SK-N-SH treated with all-trans-retinoic acid at 6 μM for 48 hours (cell line): ENCODE measurements at regions not wholly inside any gene's neighbourhood (a gene's known extent, or its start where the extent isn't known, plus 50 kb on each side); places are given as distances from the start of the nearest gene placed in this dataset.

ENCODE experiments used
- ATAC-seq: fragments of 200-7000 bp; cut with Tn5 transposase; 3 replicates; pipeline ENCODE4 v1.9.1; 2020; ENCODE audit warnings: mild to moderate bottlenecking, moderate library complexity
- ARNTL ChIP-seq: fragments of 450-650 bp; formaldehyde crosslinking; IDR thresholded peaks from 2 replicates; pipeline ENCODE4 v1.5.0; 2020; ENCODE audit warnings: low read depth, mild to moderate bottlenecking, moderate library complexity, borderline replicate concordance
- BACH2 ChIP-seq: fragments of 250-450 bp; sonication (Bioruptor Pico); IDR thresholded peaks from 2 replicates; pipeline ENCODE4 v1.9.0; 2021; ENCODE audit warnings: mild to moderate bottlenecking, borderline replicate concordance
- CSDC2 ChIP-seq: fragments of 250-450 bp; sonication (Bioruptor Pico); IDR thresholded peaks from 2 replicates; pipeline ENCODE4 v1.5.0; 2020; ENCODE audit warnings: mild to moderate bottlenecking, moderate library complexity
- CSRNP3 ChIP-seq: fragments of 250-450 bp; sonication (Bioruptor Pico); IDR thresholded peaks from 2 replicates; pipeline ENCODE4 v1.5.1; 2021; ENCODE audit warnings: mild to moderate bottlenecking, moderate library complexity
- ESRRG ChIP-seq: fragments of 250-450 bp; sonication (Bioruptor Pico); IDR thresholded peaks from 2 replicates; pipeline ENCODE4 v1.6.1; 2021; ENCODE audit warnings: mild to moderate bottlenecking
- GLIS3 ChIP-seq: fragments of 250-450 bp; sonication (Bioruptor Pico); IDR thresholded peaks from 2 replicates; pipeline ENCODE4 v1.5.0; 2020; ENCODE audit warnings: mild to moderate bottlenecking, moderate library complexity
- ISL1 ChIP-seq: fragments of 250-450 bp; sonication (Bioruptor Pico); IDR thresholded peaks from 2 replicates; pipeline ENCODE4 v2.1.2; 2022; ENCODE audit warnings: mild to moderate bottlenecking, moderate library complexity
- OSR1 ChIP-seq: fragments of 250-450 bp; sonication (Bioruptor Pico); IDR thresholded peaks from 2 replicates; pipeline ENCODE4 v1.8.0; 2022; ENCODE audit warnings: moderate library complexity, mild to moderate bottlenecking, inconsistent platforms
- PATZ1 ChIP-seq: fragments of 250-450 bp; sonication (Bioruptor Pico); IDR thresholded peaks from 2 replicates; pipeline ENCODE4 v1.8.0; 2020; ENCODE audit warnings: mild to moderate bottlenecking, moderate library complexity, borderline replicate concordance
- POU6F1 ChIP-seq: fragments of 250-450 bp; sonication (Bioruptor Pico); IDR thresholded peaks from 2 replicates; pipeline ENCODE4 v1.8.0; 2021; ENCODE audit warnings: low read depth, mild to moderate bottlenecking, moderate library complexity, borderline replicate concordance
- PPARA ChIP-seq: fragments of 250-450 bp; sonication (Bioruptor Pico); IDR thresholded peaks from 2 replicates; pipeline ENCODE4 v1.5.0; 2020; ENCODE audit warnings: mild to moderate bottlenecking, borderline replicate concordance
- RARB ChIP-seq: fragments of 250-450 bp; sonication (Bioruptor Pico); IDR thresholded peaks from 2 replicates; pipeline ENCODE4 v1.8.0; 2021; ENCODE audit warnings: mild to moderate bottlenecking, moderate library complexity
- SNAI2 ChIP-seq: fragments of 250-450 bp; sonication (Bioruptor Pico); IDR thresholded peaks from 2 replicates; pipeline ENCODE4 v1.5.0; 2020; ENCODE audit warnings: mild to moderate bottlenecking, moderate library complexity
- TCF4 ChIP-seq: fragments of 250-450 bp; sonication (Bioruptor Pico); IDR thresholded peaks from 2 replicates; pipeline ENCODE4 v1.8.0; 2021; ENCODE audit warnings: mild to moderate bottlenecking, moderate library complexity, borderline replicate concordance
- ZC3H10 ChIP-seq: fragments of 250-450 bp; sonication (Bioruptor Pico); IDR thresholded peaks from 2 replicates; pipeline ENCODE4 v1.5.1; 2021; ENCODE audit warnings: mild to moderate bottlenecking, moderate library complexity
- ZFP3 ChIP-seq: fragments of 250-450 bp; sonication (Bioruptor Pico); IDR thresholded peaks from 2 replicates; pipeline ENCODE4 v1.5.0; 2020; ENCODE audit warnings: mild to moderate bottlenecking, moderate library complexity
- ZFP30 ChIP-seq: fragments of 450-650 bp; formaldehyde crosslinking; IDR thresholded peaks from 2 replicates; pipeline ENCODE4 v1.5.0; 2022; ENCODE audit warnings: mild to moderate bottlenecking, moderate library complexity
- ZNF565 ChIP-seq: fragments of 450-650 bp; formaldehyde crosslinking; conservative IDR thresholded peaks from 2 replicates; pipeline ENCODE4 v1.5.0; 2020; ENCODE audit warnings: low read depth, mild to moderate bottlenecking, moderate library complexity
- ZNF70 ChIP-seq: fragments of 450-650 bp; formaldehyde crosslinking; IDR thresholded peaks from 2 replicates; pipeline ENCODE4 v1.5.0; 2020; ENCODE audit warnings: mild to moderate bottlenecking, moderate library complexity
- ZNF8 ChIP-seq: fragments of 450-650 bp; formaldehyde crosslinking; IDR thresholded peaks from 2 replicates; pipeline ENCODE4 v1.5.0; 2020; ENCODE audit warnings: mild to moderate bottlenecking, moderate library complexity
- TF ChIP-seq, protein P1 (sequence below): fragments of 250-450 bp; sonication (Bioruptor Pico); IDR thresholded peaks from 2 replicates; pipeline ENCODE4 v1.5.1; 2020; ENCODE audit warnings: low read depth, mild to moderate bottlenecking, moderate library complexity

DNA sequence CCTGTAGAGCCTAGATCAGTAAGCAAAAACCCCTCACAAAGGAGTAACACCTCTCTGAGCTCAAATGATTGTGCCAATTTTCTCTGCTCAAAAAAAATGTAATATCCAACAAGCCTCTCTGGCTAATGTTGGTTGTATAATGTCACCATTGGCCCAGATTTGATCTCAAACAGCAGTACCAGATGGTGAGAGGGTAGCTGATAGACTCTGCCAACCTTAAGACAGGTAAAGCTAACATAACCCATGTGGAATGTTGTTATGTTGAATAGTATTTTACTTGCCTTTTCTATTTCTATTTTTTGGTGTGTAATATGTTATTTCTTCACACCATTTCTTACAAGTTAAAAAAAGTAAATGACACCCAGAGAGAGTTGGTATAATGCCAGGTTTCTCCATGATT lies 166.7 kb upstream of the GUCY1A2 start:
- no peak for TF ChIP-seq ISL1
- TF ChIP-seq, all 23 proteins: peak for 0
- ATAC-seq = no peak

DNA sequence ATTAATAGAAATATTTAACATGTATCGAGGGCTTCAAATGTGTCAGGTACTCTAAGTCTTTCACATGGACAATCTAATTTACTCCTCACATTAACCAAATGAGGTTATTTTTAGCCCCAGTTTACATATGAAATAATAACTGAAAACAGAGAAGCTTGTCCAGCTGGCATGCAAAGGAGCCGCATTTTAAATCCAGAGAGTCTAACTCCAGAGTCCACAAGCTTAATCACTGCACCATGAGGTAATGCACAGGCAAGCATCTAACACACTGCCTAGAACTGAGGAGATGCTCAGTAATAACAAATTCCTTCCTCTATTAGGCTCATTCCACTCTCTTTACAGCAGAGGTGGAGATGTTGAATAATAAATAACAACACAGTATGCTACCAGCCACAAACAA lies 165.7 kb upstream of the GUCY1A2 start:
- TF ChIP-seq TCF4 (CRISPR knock-in tag) = no peak
- TF ChIP-seq ZNF70 (CRISPR knock-in tag) = no peak
- no peak for TF ChIP-seq ZFP3 (CRISPR knock-in tag)
- no peak for TF ChIP-seq OSR1 (CRISPR knock-in tag)
- no peak for TF ChIP-seq ZNF565
- no peak for TF ChIP-seq SNAI2 (CRISPR knock-in tag)
- no peak for TF ChIP-seq GLIS3 (CRISPR knock-in tag)
- TF ChIP-seq CSDC2 = no peak
- TF ChIP-seq BACH2 = no peak
- TF ChIP-seq ISL1 = no peak
- no peak for TF ChIP-seq PATZ1 (CRISPR knock-in tag)
- TF ChIP-seq ZNF8 (CRISPR knock-in tag) = no peak
- no peak for TF ChIP-seq ZFP30 (CRISPR knock-in tag)
- no peak for ATAC-seq

GRCh38 chr11:107182978-107183377 lies 164.7 kb upstream of the GUCY1A2 start:
- no peak for ATAC-seq
- TF ChIP-seq ESRRG (CRISPR knock-in tag) = no peak
- no peak for TF ChIP-seq TCF4 (CRISPR knock-in tag)
- TF ChIP-seq OSR1 (CRISPR knock-in tag) = no peak
- TF ChIP-seq SNAI2 (CRISPR knock-in tag) = no peak
- TF ChIP-seq, protein P1, sequence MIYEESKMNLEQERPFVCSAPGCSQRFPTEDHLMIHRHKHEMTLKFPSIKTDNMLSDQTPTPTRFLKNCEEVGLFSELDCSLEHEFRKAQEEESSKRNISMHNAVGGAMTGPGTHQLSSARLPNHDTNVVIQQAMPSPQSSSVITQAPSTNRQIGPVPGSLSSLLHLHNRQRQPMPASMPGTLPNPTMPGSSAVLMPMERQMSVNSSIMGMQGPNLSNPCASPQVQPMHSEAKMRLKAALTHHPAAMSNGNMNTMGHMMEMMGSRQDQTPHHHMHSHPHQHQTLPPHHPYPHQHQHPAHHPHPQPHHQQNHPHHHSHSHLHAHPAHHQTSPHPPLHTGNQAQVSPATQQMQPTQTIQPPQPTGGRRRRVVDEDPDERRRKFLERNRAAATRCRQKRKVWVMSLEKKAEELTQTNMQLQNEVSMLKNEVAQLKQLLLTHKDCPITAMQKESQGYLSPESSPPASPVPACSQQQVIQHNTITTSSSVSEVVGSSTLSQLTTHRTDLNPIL (CRISPR knock-in tag) = no peak
- no peak for TF ChIP-seq CSRNP3
- TF ChIP-seq ZNF565 = no peak
- TF ChIP-seq ZNF8 (CRISPR knock-in tag) = no peak
- no peak for TF ChIP-seq ZFP30 (CRISPR knock-in tag)
- no peak for TF ChIP-seq PATZ1 (CRISPR knock-in tag)
- no peak for TF ChIP-seq RARB
- TF ChIP-seq ZNF70 (CRISPR knock-in tag) = no peak
- TF ChIP-seq ZC3H10 = no peak
- no peak for TF ChIP-seq ISL1
- no peak for TF ChIP-seq PPARA
- no peak for TF ChIP-seq POU6F1 (CRISPR knock-in tag)
- TF ChIP-seq, all 23 proteins: peak for 0

DNA sequence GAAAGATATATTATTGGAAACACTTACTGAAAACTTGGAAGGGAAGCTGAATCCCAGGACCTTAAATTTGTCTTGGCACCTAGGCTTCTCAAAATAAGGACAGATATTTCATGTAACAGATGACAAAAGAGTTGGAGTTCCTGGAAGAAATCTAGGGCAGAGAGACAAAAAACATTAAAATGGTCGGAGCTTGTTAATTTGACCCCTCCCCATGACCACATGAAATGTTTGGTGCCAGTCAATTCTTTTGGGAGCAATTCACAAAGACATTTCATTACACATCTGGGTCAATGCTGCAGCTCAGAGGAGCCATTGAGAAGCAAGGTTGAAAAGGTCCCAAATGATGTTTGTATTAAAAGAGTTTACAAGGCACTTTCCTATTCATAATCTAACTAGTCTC lies 162.0 kb upstream of the GUCY1A2 start:
- TF ChIP-seq GLIS3 (CRISPR knock-in tag) (no peak), ZNF8 (CRISPR knock-in tag) (no peak), BACH2 (no peak), ARNTL (CRISPR knock-in tag) (no peak), ISL1 (no peak), SNAI2 (CRISPR knock-in tag) (no peak), ZC3H10 (no peak), PPARA (no peak), TCF4 (CRISPR knock-in tag) (no peak), ZFP30 (CRISPR knock-in tag) (no peak), POU6F1 (CRISPR knock-in tag) (no peak), CSDC2 (no peak), RARB (no peak)
- TF ChIP-seq, protein P1 (CRISPR knock-in tag) = no peak
- no peak for ATAC-seq
